ENCODE measurements at regions not wholly inside any gene's neighbourhood (a gene's known extent, or its start where the extent isn't known, plus 50 kb on each side); places are given as distances from the start of the nearest gene placed in this dataset.

DNA sequence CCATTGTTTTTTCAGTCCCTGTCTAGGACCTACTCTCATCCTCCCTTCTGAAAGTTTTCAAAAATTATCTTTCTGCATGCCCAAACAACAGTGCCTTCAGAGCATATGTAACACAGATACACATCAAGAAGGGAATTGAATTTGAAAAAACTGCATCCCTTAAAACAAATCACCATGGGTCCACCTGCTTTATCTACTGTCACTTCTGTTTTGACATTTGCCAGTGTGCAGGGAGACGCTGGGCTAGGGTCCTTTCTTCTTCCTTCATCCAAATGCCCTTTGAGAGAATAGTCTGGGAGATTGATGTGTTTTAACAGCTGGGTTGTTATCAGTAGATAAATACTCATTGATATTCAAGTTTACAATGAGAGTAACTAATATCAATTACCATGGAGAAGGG is 1630.1 kb downstream of the MAT2B start:
- Histone ChIP-seq H3K36me3 (ENCODE audit: control insufficient read depth in 4 of 4, insufficient read depth in 3 of 4, low read depth in 1 of 4, low read length in 3 of 4) (no peaks in the 10 kb centered on the region), H3K27me3 (ENCODE audit: control insufficient read depth in 4 of 4, insufficient read depth in 4 of 4, low read length in 3 of 4) (no peaks in the 10 kb centered on the region), H3K4me1 (ENCODE audit: control insufficient read depth in 4 of 4, insufficient read depth in 4 of 4, low read length in 3 of 4) (no peaks in the 10 kb centered on the region), H3K4me3 (ENCODE audit: low read depth in 1 of 3, low read length in 3 of 3) (no peak overlapping the region), H3K9ac (ENCODE audit: low read depth in 1 of 2, low read length in 2 of 2) (no peak overlapping the region), H3K9me3 (ENCODE audit: control insufficient read depth in 4 of 4, low read length in 3 of 4) (no peaks in the 10 kb centered on the region), H3K27ac (ENCODE audit: low read depth in 1 of 2, low read length in 2 of 2) (no peak overlapping the region)
- DNase-seq (ENCODE audit: low spot score): no peak
- 19% methylated on average over 1 of the region's 1 CpG for WGBS
- TF ChIP-seq, protein P1, sequence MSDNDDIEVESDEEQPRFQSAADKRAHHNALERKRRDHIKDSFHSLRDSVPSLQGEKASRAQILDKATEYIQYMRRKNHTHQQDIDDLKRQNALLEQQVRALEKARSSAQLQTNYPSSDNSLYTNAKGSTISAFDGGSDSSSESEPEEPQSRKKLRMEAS (IDR thresholded peaks at IDR 0.05): no peak
- TF ChIP-seq FOXA2 (IDR thresholded peaks at IDR 0.05): no peak
- TF ChIP-seq EGR1 (IDR thresholded peaks at IDR 0.05; ENCODE audit: low read depth in 2 of 2): no peak
- no peak for TF ChIP-seq GABPA (IDR thresholded peaks at IDR 0.05 in 1 of 2, conservative IDR thresholded peaks at IDR 0.05 in 1 of 2)
- TF ChIP-seq YY1 (IDR thresholded peaks at IDR 0.05): no peak
- TF ChIP-seq, protein P2, sequence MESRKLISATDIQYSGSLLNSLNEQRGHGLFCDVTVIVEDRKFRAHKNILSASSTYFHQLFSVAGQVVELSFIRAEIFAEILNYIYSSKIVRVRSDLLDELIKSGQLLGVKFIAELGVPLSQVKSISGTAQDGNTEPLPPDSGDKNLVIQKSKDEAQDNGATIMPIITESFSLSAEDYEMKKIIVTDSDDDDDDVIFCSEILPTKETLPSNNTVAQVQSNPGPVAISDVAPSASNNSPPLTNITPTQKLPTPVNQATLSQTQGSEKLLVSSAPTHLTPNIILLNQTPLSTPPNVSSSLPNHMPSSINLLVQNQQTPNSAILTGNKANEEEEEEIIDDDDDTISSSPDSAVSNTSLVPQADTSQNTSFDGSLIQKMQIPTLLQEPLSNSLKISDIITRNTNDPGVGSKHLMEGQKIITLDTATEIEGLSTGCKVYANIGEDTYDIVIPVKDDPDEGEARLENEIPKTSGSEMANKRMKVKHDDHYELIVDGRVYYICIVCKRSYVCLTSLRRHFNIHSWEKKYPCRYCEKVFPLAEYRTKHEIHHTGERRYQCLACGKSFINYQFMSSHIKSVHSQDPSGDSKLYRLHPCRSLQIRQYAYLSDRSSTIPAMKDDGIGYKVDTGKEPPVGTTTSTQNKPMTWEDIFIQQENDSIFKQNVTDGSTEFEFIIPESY (IDR thresholded peaks at IDR 0.05): no peak
- TF ChIP-seq RAD21 (IDR thresholded peaks at IDR 0.05): no peak
- TF ChIP-seq, protein P3, sequence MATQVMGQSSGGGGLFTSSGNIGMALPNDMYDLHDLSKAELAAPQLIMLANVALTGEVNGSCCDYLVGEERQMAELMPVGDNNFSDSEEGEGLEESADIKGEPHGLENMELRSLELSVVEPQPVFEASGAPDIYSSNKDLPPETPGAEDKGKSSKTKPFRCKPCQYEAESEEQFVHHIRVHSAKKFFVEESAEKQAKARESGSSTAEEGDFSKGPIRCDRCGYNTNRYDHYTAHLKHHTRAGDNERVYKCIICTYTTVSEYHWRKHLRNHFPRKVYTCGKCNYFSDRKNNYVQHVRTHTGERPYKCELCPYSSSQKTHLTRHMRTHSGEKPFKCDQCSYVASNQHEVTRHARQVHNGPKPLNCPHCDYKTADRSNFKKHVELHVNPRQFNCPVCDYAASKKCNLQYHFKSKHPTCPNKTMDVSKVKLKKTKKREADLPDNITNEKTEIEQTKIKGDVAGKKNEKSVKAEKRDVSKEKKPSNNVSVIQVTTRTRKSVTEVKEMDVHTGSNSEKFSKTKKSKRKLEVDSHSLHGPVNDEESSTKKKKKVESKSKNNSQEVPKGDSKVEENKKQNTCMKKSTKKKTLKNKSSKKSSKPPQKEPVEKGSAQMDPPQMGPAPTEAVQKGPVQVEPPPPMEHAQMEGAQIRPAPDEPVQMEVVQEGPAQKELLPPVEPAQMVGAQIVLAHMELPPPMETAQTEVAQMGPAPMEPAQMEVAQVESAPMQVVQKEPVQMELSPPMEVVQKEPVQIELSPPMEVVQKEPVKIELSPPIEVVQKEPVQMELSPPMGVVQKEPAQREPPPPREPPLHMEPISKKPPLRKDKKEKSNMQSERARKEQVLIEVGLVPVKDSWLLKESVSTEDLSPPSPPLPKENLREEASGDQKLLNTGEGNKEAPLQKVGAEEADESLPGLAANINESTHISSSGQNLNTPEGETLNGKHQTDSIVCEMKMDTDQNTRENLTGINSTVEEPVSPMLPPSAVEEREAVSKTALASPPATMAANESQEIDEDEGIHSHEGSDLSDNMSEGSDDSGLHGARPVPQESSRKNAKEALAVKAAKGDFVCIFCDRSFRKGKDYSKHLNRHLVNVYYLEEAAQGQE (IDR thresholded peaks at IDR 0.05): no peak

DNA sequence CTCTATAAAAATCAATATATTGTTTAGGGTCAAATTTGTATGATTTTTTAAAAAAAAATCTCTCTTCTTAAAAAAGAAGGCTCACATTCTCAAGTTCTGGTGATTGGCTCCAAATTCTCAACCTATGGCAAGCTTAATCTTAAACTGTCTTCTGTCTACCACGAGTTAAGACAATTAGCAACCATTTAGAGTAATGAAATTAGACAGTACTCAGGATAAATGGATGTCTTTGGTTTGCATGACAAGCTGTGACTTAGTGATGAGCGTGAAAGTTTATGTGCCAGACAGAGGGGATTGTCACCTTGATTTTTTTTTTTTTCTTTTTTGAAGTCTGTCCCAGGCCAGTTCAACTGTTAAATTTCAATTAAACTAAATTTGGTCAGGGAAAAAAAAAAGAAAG is 1632.3 kb downstream of the MAT2B start:
- TF ChIP-seq, protein P4, sequence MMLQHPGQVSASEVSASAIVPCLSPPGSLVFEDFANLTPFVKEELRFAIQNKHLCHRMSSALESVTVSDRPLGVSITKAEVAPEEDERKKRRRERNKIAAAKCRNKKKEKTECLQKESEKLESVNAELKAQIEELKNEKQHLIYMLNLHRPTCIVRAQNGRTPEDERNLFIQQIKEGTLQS (IDR thresholded peaks at IDR 0.05): no peak
- TF ChIP-seq HNF4A (conservative IDR thresholded peaks at IDR 0.05) (no peak), FOXA1 (IDR thresholded peaks at IDR 0.05) (no peak), GABPA (IDR thresholded peaks at IDR 0.05 in 1 of 2, conservative IDR thresholded peaks at IDR 0.05 in 1 of 2) (no peak), FOXA2 (IDR thresholded peaks at IDR 0.05) (no peak), EGR1 (IDR thresholded peaks at IDR 0.05; ENCODE audit: low read depth in 2 of 2) (no peak), RAD21 (IDR thresholded peaks at IDR 0.05) (no peak), NR2F2 (IDR thresholded peaks at IDR 0.05) (no peak), JUND (IDR thresholded peaks at IDR 0.05) (no peak), YY1 (IDR thresholded peaks at IDR 0.05) (no peak), TAF1 (conservative IDR thresholded peaks at IDR 0.05) (no peak), HNF4G (IDR thresholded peaks at IDR 0.05) (no peak), SP1 (IDR thresholded peaks at IDR 0.05) (no peak), RXRA (IDR thresholded peaks at IDR 0.05) (no peak)
- TF ChIP-seq, protein P3 (IDR thresholded peaks at IDR 0.05): no peak
- TF ChIP-seq, protein P1 (IDR thresholded peaks at IDR 0.05): no peak
- TF ChIP-seq, protein P2 (IDR thresholded peaks at IDR 0.05): no peak
- TF ChIP-seq, protein P5, sequence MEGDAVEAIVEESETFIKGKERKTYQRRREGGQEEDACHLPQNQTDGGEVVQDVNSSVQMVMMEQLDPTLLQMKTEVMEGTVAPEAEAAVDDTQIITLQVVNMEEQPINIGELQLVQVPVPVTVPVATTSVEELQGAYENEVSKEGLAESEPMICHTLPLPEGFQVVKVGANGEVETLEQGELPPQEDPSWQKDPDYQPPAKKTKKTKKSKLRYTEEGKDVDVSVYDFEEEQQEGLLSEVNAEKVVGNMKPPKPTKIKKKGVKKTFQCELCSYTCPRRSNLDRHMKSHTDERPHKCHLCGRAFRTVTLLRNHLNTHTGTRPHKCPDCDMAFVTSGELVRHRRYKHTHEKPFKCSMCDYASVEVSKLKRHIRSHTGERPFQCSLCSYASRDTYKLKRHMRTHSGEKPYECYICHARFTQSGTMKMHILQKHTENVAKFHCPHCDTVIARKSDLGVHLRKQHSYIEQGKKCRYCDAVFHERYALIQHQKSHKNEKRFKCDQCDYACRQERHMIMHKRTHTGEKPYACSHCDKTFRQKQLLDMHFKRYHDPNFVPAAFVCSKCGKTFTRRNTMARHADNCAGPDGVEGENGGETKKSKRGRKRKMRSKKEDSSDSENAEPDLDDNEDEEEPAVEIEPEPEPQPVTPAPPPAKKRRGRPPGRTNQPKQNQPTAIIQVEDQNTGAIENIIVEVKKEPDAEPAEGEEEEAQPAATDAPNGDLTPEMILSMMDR (IDR thresholded peaks at IDR 0.05; ENCODE audit: low read depth, low read length, missing input control): no peak
- Histone ChIP-seq H3K4me3 (ENCODE audit: low read depth in 1 of 3, low read length in 3 of 3) (no peak overlapping the region), H3K36me3 (ENCODE audit: control insufficient read depth in 4 of 4, insufficient read depth in 3 of 4, low read depth in 1 of 4, low read length in 3 of 4) (no peaks in the 10 kb centered on the region), H3K9ac (ENCODE audit: low read depth in 1 of 2, low read length in 2 of 2) (no peak overlapping the region), H3K4me1 (ENCODE audit: control insufficient read depth in 4 of 4, insufficient read depth in 4 of 4, low read length in 3 of 4) (no peaks in the 10 kb centered on the region), H3K27me3 (ENCODE audit: control insufficient read depth in 4 of 4, insufficient read depth in 4 of 4, low read length in 3 of 4) (no peaks in the 10 kb centered on the region), H3K27ac (ENCODE audit: low read depth in 1 of 2, low read length in 2 of 2) (no peak overlapping the region), H3K9me3 (ENCODE audit: control insufficient read depth in 4 of 4, low read length in 3 of 4) (no peaks in the 10 kb centered on the region)
- 50% methylated on average over 2 of the region's 2 CpGs for WGBS
- DNase-seq (ENCODE audit: low spot score): no peak

All from liver (tissue), 8 donors.